Astrocyte of the spinal cord (primary cell): ENCODE measurements at regions not wholly inside any gene's neighbourhood (a gene's known extent, or its start where the extent isn't known, plus 50 kb on each side); places are given as distances from the start of the nearest gene placed in this dataset.

Experiments used
- DNase-seq: peaks from one replicate; pipeline ENCODE4 v3.0.0; 2011; ENCODE audit warnings: low read depth, low spot score
- H3K4me3 ChIP-seq: 2 replicates; pipeline ENCODE4 v1.5.1; 2011; ENCODE audit warnings: low read depth, mild to moderate bottlenecking, low read length, moderate library complexity
- CTCF ChIP-seq: IDR thresholded peaks from 2 replicates; pipeline ENCODE4 v1.5.1; 2012; ENCODE audit warnings: low read depth, mild to moderate bottlenecking, low read length, inconsistent platforms
- in situ Hi-C: cut with HindIII; loops from 2 replicates; pipeline ENCODE4 v1.10.0; 2017; ENCODE audit warnings: low sequenced_read_pairs

DNA sequence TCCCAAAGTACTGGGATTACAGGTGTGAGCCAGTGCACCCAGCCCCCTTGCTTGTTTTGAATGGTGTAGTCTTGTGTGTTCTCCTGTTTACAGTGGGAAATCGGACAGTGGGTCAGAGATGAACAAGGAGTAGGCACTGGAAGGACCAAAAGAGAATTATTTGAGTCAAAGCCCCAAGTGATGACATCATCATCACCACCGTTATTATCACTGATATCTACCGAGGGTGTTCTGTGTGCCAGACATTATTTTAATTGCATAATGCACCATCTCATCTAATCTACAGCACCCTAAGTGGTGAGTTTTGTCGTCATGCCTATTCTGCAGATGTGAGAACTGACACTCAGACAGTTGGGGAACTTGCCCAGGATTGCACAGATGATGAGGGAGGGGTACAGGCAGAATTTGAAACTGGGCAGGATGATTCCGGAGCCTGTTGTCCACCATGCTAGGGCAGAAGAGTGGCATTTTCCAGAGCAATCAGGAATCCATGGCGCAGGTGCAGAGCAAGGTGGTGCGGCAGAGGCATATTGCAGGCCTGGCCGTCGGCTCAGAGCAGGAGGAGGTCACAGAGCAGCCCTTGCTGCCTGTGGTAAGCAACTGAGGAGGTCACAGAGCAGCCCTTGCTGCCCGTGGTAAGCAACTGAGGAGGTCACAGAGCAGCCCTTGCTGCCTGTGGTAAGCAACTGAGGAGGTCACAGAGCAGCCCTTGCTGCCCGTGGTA is 137.0 kb upstream of the HDAC4 start:
- in situ Hi-C loops = no loop called here
- DNase-seq = no peak
- TF ChIP-seq CTCF = no peak
- H3K4me3 ChIP-seq = no peak overlapping the region

DNA sequence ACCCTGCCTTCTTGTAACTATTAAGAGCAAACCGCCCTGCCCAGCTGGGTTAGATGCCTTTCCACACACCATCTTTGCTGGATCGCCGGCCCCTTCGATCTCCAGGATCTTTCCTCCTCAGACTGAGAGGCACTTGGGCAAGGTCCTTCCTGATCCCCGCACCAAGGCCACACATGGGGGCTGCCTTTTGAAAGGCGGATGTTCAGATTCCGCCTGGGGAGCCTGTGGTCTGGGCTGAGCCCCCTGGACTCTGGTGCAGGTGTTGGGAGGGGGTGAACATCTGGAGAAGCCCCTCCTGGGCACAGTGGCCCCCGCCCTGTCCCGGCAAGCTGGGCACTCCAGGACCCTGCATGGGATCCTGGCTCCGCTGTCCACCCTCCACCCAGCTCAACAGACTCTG is 135.4 kb upstream of the HDAC4 start:
- no peak for DNase-seq
- in situ Hi-C loops = no loop called here
- no peak overlapping the region for H3K4me3 ChIP-seq
- TF ChIP-seq CTCF = no peak

DNA sequence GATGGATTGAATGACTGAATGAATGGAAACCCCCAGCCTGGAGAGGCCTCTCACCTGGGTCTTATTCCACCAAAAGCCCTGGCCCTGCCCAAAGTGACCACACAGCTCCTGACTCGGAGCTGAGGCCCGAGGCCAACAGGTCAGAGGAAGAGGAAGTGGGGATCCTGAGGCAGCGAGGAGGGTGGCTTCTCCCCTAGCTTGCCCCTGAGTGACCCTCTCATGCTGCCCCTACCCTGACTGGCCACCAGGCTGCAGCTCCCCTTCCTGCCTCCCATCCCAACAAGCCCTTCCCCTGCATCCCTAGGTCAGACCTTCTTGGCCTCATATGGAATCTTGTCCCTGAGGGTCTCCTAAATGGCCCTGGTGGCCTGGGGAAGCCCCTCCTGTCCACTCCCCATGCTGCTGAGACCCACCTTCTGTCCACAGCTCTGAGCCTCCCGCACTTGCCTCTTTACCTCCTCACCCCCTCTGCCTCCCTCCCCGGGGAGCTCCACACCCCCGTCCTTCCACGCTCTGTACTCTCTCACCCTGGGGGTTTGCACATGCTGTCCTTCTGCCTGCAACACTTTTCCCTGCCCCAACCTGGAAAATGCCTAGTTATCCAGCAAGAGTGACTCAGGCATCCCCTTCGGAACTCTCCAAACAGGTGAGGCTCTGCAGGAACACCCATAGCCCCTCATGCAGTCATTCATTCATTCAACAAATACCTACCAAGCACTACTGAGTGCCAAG is 134.8 kb upstream of the HDAC4 start:
- in situ Hi-C loops = no loop called here
- no peak overlapping the region for H3K4me3 ChIP-seq
- DNase-seq = no peak
- TF ChIP-seq CTCF = no peak

GRCh38 chr2:239534581-239535412 is 134.0 kb upstream of the HDAC4 start:
- no peak for TF ChIP-seq CTCF
- in situ Hi-C loops = no loop called here
- no peak for DNase-seq

GRCh38 chr2:239533569-239534316 is 132.9 kb upstream of the HDAC4 start:
- TF ChIP-seq CTCF = no peak
- in situ Hi-C loops = no loop called here
- no peak for DNase-seq
- H3K4me3 ChIP-seq = no peak overlapping the region

More at GRCh38 chr2:239534581-239535412, 134.0 kb upstream of the HDAC4 start:
- H3K4me3 ChIP-seq = no peak overlapping the region

DNA sequence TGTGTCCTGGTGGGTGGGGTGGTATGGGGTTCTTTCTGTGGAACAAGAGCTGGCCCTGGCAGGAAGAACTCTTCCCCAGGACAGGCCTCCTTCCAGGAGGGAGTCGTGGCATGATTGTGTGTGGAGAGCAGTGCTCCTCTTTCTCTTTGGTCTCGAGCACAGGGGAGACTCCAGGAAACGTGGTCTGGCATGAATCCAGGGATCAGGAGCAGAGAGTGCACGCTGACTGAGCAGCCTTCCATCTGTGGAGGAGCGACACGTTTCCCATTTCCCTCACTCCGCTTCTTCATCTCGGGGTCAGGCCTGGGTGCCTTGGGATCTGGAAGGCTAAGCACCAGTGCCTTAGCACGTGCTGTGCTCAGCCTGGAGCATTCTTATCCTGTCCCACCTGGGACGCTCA is 132.0 kb upstream of the HDAC4 start:
- in situ Hi-C loops = no loop called here
- TF ChIP-seq CTCF = no peak
- H3K4me3 ChIP-seq = no peak overlapping the region
- DNase-seq = no peak
